ENCODE measurements at regions not wholly inside any gene's neighbourhood (a gene's known extent, or its start where the extent isn't known, plus 50 kb on each side); places are given as distances from the start of the nearest gene placed in this dataset.

DNA sequence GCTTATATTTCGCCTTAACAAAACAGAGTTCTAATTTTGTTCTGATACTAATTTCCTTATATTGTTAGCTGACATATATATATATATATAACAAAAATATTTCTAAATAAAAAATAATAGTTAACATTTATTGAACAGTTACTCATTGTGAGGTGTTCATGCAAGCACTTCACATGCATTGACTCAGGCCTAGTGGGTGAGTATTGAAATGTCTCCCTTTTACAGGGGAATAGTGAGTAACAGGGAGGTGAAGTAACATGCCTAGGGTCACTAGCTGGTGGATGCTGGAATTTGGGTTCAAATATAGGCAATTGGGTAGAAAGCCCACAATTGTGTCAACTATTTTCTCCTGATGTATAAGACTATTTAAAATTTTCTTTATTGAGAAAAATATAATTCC lies 102.6 kb upstream of the ZPLD1 start (continued):
- TF ChIP-seq ZNF518A (tag by site-specific recombination; conservative IDR thresholded peaks at IDR 0.05; ENCODE audit: low read depth) = no peak
- TF ChIP-seq, protein P1, sequence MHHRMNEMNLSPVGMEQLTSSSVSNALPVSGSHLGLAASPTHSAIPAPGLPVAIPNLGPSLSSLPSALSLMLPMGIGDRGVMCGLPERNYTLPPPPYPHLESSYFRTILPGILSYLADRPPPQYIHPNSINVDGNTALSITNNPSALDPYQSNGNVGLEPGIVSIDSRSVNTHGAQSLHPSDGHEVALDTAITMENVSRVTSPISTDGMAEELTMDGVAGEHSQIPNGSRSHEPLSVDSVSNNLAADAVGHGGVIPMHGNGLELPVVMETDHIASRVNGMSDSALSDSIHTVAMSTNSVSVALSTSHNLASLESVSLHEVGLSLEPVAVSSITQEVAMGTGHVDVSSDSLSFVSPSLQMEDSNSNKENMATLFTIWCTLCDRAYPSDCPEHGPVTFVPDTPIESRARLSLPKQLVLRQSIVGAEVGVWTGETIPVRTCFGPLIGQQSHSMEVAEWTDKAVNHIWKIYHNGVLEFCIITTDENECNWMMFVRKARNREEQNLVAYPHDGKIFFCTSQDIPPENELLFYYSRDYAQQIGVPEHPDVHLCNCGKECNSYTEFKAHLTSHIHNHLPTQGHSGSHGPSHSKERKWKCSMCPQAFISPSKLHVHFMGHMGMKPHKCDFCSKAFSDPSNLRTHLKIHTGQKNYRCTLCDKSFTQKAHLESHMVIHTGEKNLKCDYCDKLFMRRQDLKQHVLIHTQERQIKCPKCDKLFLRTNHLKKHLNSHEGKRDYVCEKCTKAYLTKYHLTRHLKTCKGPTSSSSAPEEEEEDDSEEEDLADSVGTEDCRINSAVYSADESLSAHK (tag by site-specific recombination; IDR thresholded peaks at IDR 0.05) = no peak
- TF ChIP-seq ZNF677 (tag by site-specific recombination; IDR thresholded peaks at IDR 0.05) = no peak
- no peak for TF ChIP-seq ZNF645 (tag by site-specific recombination; IDR thresholded peaks at IDR 0.05)
- no peak for TF ChIP-seq ZNF311 (tag by site-specific recombination; IDR thresholded peaks at IDR 0.05; ENCODE audit: borderline replicate concordance)

DNA sequence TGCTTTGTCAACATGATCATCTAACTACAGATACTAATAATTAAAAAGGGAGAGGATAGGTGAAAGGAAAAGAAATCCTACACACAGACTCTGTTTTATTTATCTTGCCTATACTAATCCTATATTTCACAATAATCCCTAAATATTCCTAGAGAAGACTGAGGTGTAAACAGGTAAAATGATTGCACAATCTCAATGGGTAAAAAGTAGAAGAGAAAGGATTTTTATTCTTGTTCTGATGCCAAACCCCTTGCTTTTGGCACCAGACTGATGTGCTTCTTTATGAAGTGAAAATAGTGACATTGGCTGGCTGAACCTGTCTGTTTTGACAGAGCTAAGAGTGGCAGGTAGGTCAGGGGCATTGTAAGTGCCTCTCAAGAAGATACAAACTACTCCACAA lies 101.9 kb upstream of the ZPLD1 start:
- Histone ChIP-seq H3K4me3 (ENCODE audit: low read depth, low read length) (no peak overlapping the region), H3K27ac (ENCODE audit: extremely low read depth, low read depth, low read length) (no peak overlapping the region), H3K4me1 (ENCODE audit: control insufficient read depth, insufficient read depth, low read length) (no peaks in the 10 kb centered on the region), H3K36me3 (ENCODE audit: control insufficient read depth in 2 of 2, insufficient read depth in 1 of 2, low read length in 2 of 2) (no peaks in the 10 kb centered on the region), H3K9me3 (ENCODE audit: control insufficient read depth, insufficient read depth, low read depth, low read length) (no peaks in the 10 kb centered on the region)
- ChIA-PET POLR2A (no interaction called here), CTCF (interaction anchor here (0.6 kb wide), 1 partner anchor 442 kb away, joined by 3 read pairs; no protein-coding TSS in a partner anchor)
- TF ChIP-seq ZNF510 (tag by site-specific recombination; IDR thresholded peaks at IDR 0.05; ENCODE audit: insufficient replicate concordance) = no peak

DNA sequence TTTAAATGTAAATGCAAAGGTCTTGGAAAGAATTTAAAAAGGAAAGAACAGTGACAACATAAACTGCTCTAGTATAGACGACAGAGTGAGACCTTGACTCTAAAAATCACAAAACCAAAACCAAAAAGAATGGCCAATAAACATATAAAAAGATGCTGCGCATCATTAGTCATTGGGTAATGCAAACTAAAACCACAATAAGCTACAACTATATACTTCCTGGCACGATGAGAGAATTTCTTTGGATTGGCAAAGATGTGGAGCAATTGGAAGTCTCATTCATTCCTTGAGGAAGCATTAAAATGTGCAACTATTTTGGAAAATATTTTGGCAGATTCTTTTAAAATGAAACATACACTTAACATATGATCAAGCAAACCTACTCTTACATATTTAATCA lies 98.7 kb upstream of the ZPLD1 start:
- CTCF ChIA-PET = no interaction called here
- POLR2A ChIA-PET = no interaction called here
- H3K4me3 ChIP-seq (ENCODE audit: low read depth, low read length) = no peak overlapping the region
- no peaks in the 10 kb centered on the region for H3K36me3 ChIP-seq (ENCODE audit: control insufficient read depth in 2 of 2, insufficient read depth in 1 of 2, low read length in 2 of 2)
- no peaks in the 10 kb centered on the region for H3K9me3 ChIP-seq (ENCODE audit: control insufficient read depth, insufficient read depth, low read depth, low read length)
- H3K27ac ChIP-seq (ENCODE audit: extremely low read depth, low read depth, low read length) = no peak overlapping the region
- H3K4me1 ChIP-seq (ENCODE audit: control insufficient read depth, insufficient read depth, low read length) = no peaks in the 10 kb centered on the region
- TF ChIP-seq ZNF302 (tag by site-specific recombination; IDR thresholded peaks at IDR 0.05; ENCODE audit: low read depth) (no peak), ZNF571 (tag by site-specific recombination; IDR thresholded peaks at IDR 0.05) (no peak), HOXC10 (CRISPR knock-in tag; IDR thresholded peaks at IDR 0.05) (no peak), TCF7L2 (IDR thresholded peaks at IDR 0.05; ENCODE audit: borderline replicate concordance, low read depth, low read length) (no peak), ZNF433 (tag by site-specific recombination; IDR thresholded peaks at IDR 0.05; ENCODE audit: low read depth) (no peak), ZNF138 (tag by site-specific recombination; IDR thresholded peaks at IDR 0.05; ENCODE audit: borderline replicate concordance) (no peak), ZNF585B (tag by site-specific recombination; IDR thresholded peaks at IDR 0.05) (no peak), ZNF548 (tag by site-specific recombination; IDR thresholded peaks at IDR 0.05) (no peak), PRDM10 (tag by site-specific recombination; IDR thresholded peaks at IDR 0.05) (no peak), ZNF530 (tag by site-specific recombination; IDR thresholded peaks at IDR 0.05; ENCODE audit: low read depth) (no peak)
- TF ChIP-seq, protein P2, sequence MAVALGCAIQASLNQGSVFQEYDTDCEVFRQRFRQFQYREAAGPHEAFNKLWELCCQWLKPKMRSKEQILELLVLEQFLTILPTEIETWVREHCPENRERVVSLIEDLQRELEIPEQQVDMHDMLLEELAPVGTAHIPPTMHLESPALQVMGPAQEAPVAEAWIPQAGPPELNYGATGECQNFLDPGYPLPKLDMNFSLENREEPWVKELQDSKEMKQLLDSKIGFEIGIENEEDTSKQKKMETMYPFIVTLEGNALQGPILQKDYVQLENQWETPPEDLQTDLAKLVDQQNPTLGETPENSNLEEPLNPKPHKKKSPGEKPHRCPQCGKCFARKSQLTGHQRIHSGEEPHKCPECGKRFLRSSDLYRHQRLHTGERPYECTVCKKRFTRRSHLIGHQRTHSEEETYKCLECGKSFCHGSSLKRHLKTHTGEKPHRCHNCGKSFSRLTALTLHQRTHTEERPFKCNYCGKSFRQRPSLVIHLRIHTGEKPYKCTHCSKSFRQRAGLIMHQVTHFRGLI (tag by site-specific recombination; IDR thresholded peaks at IDR 0.05) = no peak
- TF ChIP-seq, protein P3, sequence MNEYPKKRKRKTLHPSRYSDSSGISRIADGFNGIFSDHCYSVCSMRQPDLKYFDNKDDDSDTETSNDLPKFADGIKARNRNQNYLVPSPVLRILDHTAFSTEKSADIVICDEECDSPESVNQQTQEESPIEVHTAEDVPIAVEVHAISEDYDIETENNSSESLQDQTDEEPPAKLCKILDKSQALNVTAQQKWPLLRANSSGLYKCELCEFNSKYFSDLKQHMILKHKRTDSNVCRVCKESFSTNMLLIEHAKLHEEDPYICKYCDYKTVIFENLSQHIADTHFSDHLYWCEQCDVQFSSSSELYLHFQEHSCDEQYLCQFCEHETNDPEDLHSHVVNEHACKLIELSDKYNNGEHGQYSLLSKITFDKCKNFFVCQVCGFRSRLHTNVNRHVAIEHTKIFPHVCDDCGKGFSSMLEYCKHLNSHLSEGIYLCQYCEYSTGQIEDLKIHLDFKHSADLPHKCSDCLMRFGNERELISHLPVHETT (tag by site-specific recombination; IDR thresholded peaks at IDR 0.05) = no peak

Data from HEK293 (cell line).